Activated CD4-positive, alpha-beta memory T cell treated with anti-CD3 and anti-CD28 coated beads for 36 hours (primary cell): ENCODE measurements at regions not wholly inside any gene's neighbourhood (a gene's known extent, or its start where the extent isn't known, plus 50 kb on each side); places are given as distances from the start of the nearest gene placed in this dataset.

ENCODE experiments used
- CTCF ChIA-PET: fragments of 350-600 bp; sonication (Branson Sonifier 250); formaldehyde crosslinking; loops from one replicate; lab custom pipeline; 2021; ENCODE audit warnings: antibody characterized with exemption, inconsistent platforms; lab: Charles Lee
- POLR2A ChIA-PET: fragments of 350-600 bp; sonication (Branson Sonifier 250); formaldehyde crosslinking; loops from one replicate; lab custom pipeline; 2021; ENCODE audit warnings: antibody characterized with exemption; lab: Charles Lee
- DNase-seq: peaks from one replicate; pipeline ENCODE4 v3.0.0-alpha.2; 2020
- H3K27ac Mint-ChIP-seq: one replicate; pipeline ENCODE4 v1.8.0; 2021; ENCODE audit warnings: mixed read lengths
- H3K27me3 Mint-ChIP-seq: one replicate; pipeline ENCODE4 v1.8.0; 2021; ENCODE audit warnings: mixed read lengths
- H3K36me3 Mint-ChIP-seq: one replicate; pipeline ENCODE4 v1.8.0; 2021; ENCODE audit warnings: mixed read lengths
- H3K4me1 Mint-ChIP-seq: one replicate; pipeline ENCODE4 v1.8.0; 2021; ENCODE audit warnings: low read depth, mixed read lengths
- H3K4me3 Mint-ChIP-seq: one replicate; pipeline ENCODE4 v1.8.0; 2021; ENCODE audit warnings: mild to moderate bottlenecking, mixed read lengths
- H3K9me3 Mint-ChIP-seq: one replicate; pipeline ENCODE4 v1.8.0; 2021; ENCODE audit warnings: mixed read lengths
- intact Hi-C: fragments of 100-400 bp; cut with micrococcal nuclease; formaldehyde crosslinking; loops from one replicate; pipeline ENCODE4 v1.15.1; 2023

GRCh38 chr9:12954441-12954840 is 179.6 kb downstream of the LURAP1L start:
- Mint-ChIP-seq H3K4me1 (no peaks in the 10 kb centered on the region), H3K27ac (no peak overlapping the region), H3K27me3 (no peaks in the 10 kb centered on the region), H3K36me3 (no peaks in the 10 kb centered on the region), H3K9me3 (peaks cover 43% of the 10 kb centered on the region), H3K4me3 (no peak overlapping the region)
- DNase-seq = no peak
- intact Hi-C loops = no loop called here
- ChIA-PET CTCF (no interaction called here), POLR2A (no interaction called here)

- no peaks in the 10 kb centered on the region for H3K27me3 Mint-ChIP-seq
Measured at GRCh38 chr9:12955510-12956163, 180.8 kb downstream of the LURAP1L start.

DNA sequence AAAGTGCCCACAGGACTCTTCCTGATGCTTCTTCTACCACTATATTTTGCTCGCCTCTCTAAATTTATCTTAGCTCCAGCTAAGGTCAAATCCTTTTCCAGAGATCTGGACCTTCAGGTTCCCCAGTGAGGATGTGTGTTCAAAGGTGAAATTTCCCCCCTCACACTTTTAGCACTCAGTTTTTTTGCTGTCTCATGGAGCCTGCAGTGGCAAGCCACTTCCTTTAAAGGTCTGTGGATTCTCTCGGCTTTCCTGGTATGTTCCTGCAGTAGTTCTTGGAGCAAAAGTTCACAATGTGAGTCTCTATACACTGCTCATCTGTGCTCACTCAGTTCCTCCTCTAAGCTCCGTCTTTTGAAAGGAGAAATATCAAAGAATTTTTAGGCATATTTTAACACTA is 181.4 kb downstream of the LURAP1L start:
- POLR2A ChIA-PET = no interaction called here
- H3K27ac Mint-ChIP-seq = no peak overlapping the region

More at GRCh38 chr9:12955510-12956163, 180.8 kb downstream of the LURAP1L start:
- ChIA-PET CTCF (no interaction called here), POLR2A (no interaction called here)
- Mint-ChIP-seq H3K9me3 (peaks cover 40% of the 10 kb centered on the region), H3K4me1 (no peaks in the 10 kb centered on the region), H3K36me3 (no peaks in the 10 kb centered on the region), H3K4me3 (no peak overlapping the region), H3K27ac (no peak overlapping the region)
- intact Hi-C loops = no loop called here
- DNase-seq = no peak

GRCh38 chr9:12956805-12957204 is 182.0 kb downstream of the LURAP1L start:
- POLR2A ChIA-PET = no interaction called here
- no peaks in the 10 kb centered on the region for H3K4me1 Mint-ChIP-seq
- no peak for DNase-seq
- no peaks in the 10 kb centered on the region for H3K27me3 Mint-ChIP-seq
- no peak overlapping the region for H3K4me3 Mint-ChIP-seq
- CTCF ChIA-PET = no interaction called here
- H3K27ac Mint-ChIP-seq = no peak overlapping the region
- intact Hi-C loops = no loop called here
- H3K9me3 Mint-ChIP-seq = peaks cover 37% of the 10 kb centered on the region
- no peaks in the 10 kb centered on the region for H3K36me3 Mint-ChIP-seq

More for the DNA sequence above, 181.4 kb downstream of the LURAP1L start:
- no peak overlapping the region for H3K4me3 Mint-ChIP-seq
- DNase-seq = no peak
- H3K4me1 Mint-ChIP-seq = no peaks in the 10 kb centered on the region
- H3K27me3 Mint-ChIP-seq = no peaks in the 10 kb centered on the region
- H3K9me3 Mint-ChIP-seq = peaks cover 37% of the 10 kb centered on the region
- H3K36me3 Mint-ChIP-seq = no peaks in the 10 kb centered on the region
- CTCF ChIA-PET = no interaction called here
- intact Hi-C loops = no loop called here

GRCh38 chr9:12958279-12958678 is 183.5 kb downstream of the LURAP1L start:
- peaks cover 32% of the 10 kb centered on the region for H3K9me3 Mint-ChIP-seq
- no peak overlapping the region for H3K27ac Mint-ChIP-seq
- CTCF ChIA-PET = no interaction called here
- H3K4me3 Mint-ChIP-seq = no peak overlapping the region
- H3K36me3 Mint-ChIP-seq = no peaks in the 10 kb centered on the region
- POLR2A ChIA-PET = no interaction called here
- H3K4me1 Mint-ChIP-seq = no peaks in the 10 kb centered on the region
- DNase-seq = no peak
- intact Hi-C loops = no loop called here
- no peaks in the 10 kb centered on the region for H3K27me3 Mint-ChIP-seq

- no peak overlapping the region for H3K4me3 Mint-ChIP-seq
- ChIA-PET CTCF (no interaction called here), POLR2A (no interaction called here)
- H3K27ac Mint-ChIP-seq = no peak overlapping the region
- H3K36me3 Mint-ChIP-seq = no peaks in the 10 kb centered on the region
- DNase-seq = no peak
- H3K4me1 Mint-ChIP-seq = no peaks in the 10 kb centered on the region
- H3K9me3 Mint-ChIP-seq = peaks cover 30% of the 10 kb centered on the region
- no peaks in the 10 kb centered on the region for H3K27me3 Mint-ChIP-seq
- intact Hi-C loops = no loop called here
Measured at GRCh38 chr9:12958708-12959107, 183.9 kb downstream of the LURAP1L start.

DNA sequence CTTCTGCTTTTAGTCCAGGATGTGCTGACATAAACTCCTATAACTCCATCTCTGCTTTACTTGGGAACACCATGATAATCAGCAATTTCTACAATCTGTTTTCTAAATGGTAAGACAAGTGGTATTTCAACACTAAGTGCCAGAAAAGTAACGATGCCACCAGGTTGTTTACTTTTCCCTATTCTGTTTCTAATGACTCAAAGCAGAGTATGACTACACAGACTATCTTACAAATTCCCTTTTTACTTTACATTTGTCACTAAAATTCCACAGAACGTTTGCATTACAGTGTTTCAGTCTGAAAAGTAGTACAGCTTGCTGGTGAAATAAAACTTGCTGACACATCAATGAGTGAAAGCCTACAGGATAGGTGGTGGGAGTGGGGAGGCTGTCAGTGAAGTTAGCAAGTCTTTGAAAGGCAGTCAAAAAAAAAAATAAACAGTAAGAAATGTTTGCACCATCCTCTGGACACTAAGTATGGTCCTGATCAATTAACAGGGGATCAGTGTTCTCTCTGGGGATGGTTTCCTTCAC is 186.5 kb downstream of the LURAP1L start:
- ChIA-PET POLR2A (no interaction called here), CTCF (no interaction called here)
- Mint-ChIP-seq H3K9me3 (peaks cover 18% of the 10 kb centered on the region), H3K4me3 (no peak overlapping the region), H3K36me3 (no peaks in the 10 kb centered on the region), H3K27ac (no peak overlapping the region), H3K4me1 (no peaks in the 10 kb centered on the region), H3K27me3 (no peaks in the 10 kb centered on the region)
- no peak for DNase-seq
- intact Hi-C loops = no loop called here

DNA sequence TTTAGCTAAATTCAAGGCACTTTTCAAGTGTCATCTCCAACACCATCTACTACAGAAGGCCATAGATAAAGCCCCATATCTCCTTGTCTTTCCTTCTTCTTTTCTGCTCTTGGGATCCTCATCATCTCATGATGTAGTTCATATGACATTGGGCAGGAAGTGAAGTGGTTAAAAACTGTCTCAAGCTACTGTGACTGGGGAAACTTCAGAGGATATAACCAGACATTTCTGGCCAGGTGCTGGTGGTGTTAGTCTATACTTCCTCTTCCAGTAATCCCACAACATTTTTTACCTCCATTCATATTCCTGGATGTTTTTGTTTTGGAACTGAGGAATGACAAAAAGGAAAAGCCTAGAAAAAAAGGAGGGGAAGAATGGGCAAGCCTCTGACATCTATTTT is 188.7 kb downstream of the LURAP1L start:
- Mint-ChIP-seq H3K27me3 (no peaks in the 10 kb centered on the region), H3K36me3 (no peaks in the 10 kb centered on the region), H3K4me1 (no peaks in the 10 kb centered on the region), H3K27ac (no peak overlapping the region), H3K9me3 (peaks cover 7% of the 10 kb centered on the region), H3K4me3 (no peak overlapping the region)
- ChIA-PET CTCF (no interaction called here), POLR2A (no interaction called here)
- intact Hi-C loops = no loop called here
- DNase-seq = no peak

- peaks cover 2% of the 10 kb centered on the region for H3K9me3 Mint-ChIP-seq
- ChIA-PET CTCF (no interaction called here), POLR2A (no interaction called here)
- H3K27ac Mint-ChIP-seq = no peak overlapping the region
- DNase-seq = no peak
- no peak overlapping the region for H3K4me3 Mint-ChIP-seq
- intact Hi-C loops = no loop called here
- H3K4me1 Mint-ChIP-seq = no peaks in the 10 kb centered on the region
- no peaks in the 10 kb centered on the region for H3K36me3 Mint-ChIP-seq
- no peaks in the 10 kb centered on the region for H3K27me3 Mint-ChIP-seq
Measured at GRCh38 chr9:12964271-12964670, 189.5 kb downstream of the LURAP1L start.

- intact Hi-C loops = no loop called here
- ChIA-PET POLR2A (no interaction called here), CTCF (no interaction called here)
Measured at GRCh38 chr9:12965303-12965702, 190.5 kb downstream of the LURAP1L start.

GRCh38 chr9:12968093-12968492 is 193.3 kb downstream of the LURAP1L start:
- no peaks in the 10 kb centered on the region for H3K4me1 Mint-ChIP-seq
- ChIA-PET POLR2A (no interaction called here), CTCF (no interaction called here)
- H3K4me3 Mint-ChIP-seq = no peak overlapping the region
- intact Hi-C loops = no loop called here
- H3K9me3 Mint-ChIP-seq = peaks cover 3% of the 10 kb centered on the region
- no peaks in the 10 kb centered on the region for H3K27me3 Mint-ChIP-seq
- DNase-seq = no peak
- H3K36me3 Mint-ChIP-seq = no peaks in the 10 kb centered on the region
- no peak overlapping the region for H3K27ac Mint-ChIP-seq

More at GRCh38 chr9:12965303-12965702, 190.5 kb downstream of the LURAP1L start:
- DNase-seq = no peak
- no peak overlapping the region for H3K4me3 Mint-ChIP-seq
- no peak overlapping the region for H3K27ac Mint-ChIP-seq
- no peaks in the 10 kb centered on the region for H3K27me3 Mint-ChIP-seq
- H3K9me3 Mint-ChIP-seq = no peaks in the 10 kb centered on the region
- H3K4me1 Mint-ChIP-seq = no peaks in the 10 kb centered on the region
- H3K36me3 Mint-ChIP-seq = no peaks in the 10 kb centered on the region

DNA sequence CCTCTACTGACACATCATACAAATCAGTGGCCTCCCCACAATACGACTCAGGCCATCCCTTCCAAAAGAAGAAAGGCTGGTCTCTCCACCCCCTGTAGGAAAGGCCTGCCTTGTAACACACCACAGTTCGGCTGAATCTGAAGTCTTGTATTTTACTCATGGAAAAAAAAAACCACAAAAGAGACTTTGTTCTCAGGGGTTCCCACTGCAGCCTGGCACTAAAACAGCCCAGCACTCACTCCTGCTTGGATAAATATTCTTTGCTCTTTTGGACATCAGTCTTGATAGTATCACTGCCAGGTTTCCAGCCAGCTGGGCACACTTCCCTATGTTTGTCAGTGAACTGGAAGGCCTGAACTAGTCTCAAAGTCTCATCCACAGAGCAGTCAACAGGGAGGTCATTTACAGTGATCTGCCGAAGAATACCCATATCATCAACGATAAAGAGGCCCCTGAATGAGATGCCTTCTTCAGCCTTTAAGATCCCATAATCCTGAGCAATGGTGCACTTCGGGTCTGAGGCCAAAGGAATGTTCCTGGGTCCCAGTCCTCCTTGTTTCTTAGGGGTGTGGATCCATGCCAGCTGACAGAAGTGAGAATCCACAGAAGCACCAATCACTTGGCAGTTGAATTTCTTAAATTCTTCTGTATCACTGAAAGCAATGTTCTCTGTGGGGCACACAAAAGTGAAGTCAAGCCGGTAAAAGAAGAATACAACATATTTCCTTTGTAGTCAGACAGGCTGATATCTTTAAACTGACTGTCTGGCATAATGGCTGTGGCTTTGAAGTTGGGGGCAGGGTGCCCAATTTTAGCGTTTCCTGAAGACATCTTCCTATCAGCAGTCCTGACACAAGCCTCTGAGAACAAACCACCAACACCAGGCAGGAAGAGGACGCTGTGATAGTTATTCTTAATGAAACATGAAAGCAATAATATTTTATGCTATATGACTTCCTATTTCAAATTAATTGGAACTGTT is 198.1 kb downstream of the LURAP1L start:
- no peak for DNase-seq
- intact Hi-C loops = no loop called here
- ChIA-PET POLR2A (no interaction called here), CTCF (no interaction called here)
- H3K9me3 Mint-ChIP-seq = peaks cover 7% of the 10 kb centered on the region
- no peaks in the 10 kb centered on the region for H3K27me3 Mint-ChIP-seq
- no peak overlapping the region for H3K4me3 Mint-ChIP-seq
- H3K36me3 Mint-ChIP-seq = no peaks in the 10 kb centered on the region
- H3K4me1 Mint-ChIP-seq = no peaks in the 10 kb centered on the region
- H3K27ac Mint-ChIP-seq = no peak overlapping the region
